B cell (primary cell): ENCODE measurements at regions not wholly inside any gene's neighbourhood (a gene's known extent, or its start where the extent isn't known, plus 50 kb on each side); places are given as distances from the start of the nearest gene placed in this dataset.

Experiments
- EZH2 ChIP-seq: IDR thresholded peaks from 2 replicates; pipeline ENCODE4 v1.6.1; 2012; ENCODE audit warnings: borderline replicate concordance, low read depth, mild to moderate bottlenecking, moderate library complexity, low read length; ENCODE audit not compliant: insufficient read depth, poor library complexity, severe bottlenecking
- TF ChIP-seq, protein P1 (sequence below): fragments of 200-600 bp; IDR thresholded peaks from one replicate; pipeline ENCODE4 v1.8.0; 2022; ENCODE audit warnings: antibody characterized with exemption, mild to moderate bottlenecking

DNA sequence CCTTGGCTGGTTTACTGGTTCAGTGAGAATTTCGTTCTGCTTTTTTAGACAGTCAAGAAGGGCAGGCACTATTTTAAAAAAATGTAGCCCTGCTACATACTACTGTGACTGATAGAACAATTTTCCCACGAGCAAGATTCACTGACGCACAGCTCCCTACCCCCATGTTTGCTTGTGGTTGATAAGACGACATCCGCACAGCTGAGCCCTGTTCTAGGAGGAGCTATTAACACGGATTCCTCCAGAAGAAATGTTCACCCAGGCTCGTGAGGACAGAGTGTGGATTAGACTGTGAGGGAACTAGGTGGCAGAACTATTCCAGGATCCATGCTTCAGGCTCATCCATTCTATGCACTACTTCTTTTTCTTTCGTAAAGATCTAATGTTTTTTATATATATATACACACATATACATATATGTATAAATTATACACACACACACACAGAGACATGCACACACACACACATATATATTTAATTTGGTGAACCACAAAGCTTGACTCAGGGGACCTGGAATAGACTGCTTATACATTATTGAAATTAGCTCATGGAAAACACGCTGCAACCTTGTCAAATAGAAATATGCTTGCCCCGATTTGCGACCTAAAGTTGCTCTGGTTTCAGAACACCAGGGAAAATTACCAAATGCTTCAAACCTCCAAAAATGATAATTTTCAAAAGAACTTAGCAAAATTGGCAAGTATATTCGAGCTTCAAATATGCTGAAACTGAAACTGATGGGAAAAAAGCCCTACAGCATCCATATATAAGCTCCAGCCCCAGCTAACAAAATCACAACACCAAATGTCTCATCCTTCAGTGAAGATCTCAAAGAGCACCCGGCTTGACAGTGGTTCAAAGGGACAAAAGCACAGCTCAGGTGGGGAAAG lies 370.4 kb downstream of the SOCS6 start:
- TF ChIP-seq, protein P1, sequence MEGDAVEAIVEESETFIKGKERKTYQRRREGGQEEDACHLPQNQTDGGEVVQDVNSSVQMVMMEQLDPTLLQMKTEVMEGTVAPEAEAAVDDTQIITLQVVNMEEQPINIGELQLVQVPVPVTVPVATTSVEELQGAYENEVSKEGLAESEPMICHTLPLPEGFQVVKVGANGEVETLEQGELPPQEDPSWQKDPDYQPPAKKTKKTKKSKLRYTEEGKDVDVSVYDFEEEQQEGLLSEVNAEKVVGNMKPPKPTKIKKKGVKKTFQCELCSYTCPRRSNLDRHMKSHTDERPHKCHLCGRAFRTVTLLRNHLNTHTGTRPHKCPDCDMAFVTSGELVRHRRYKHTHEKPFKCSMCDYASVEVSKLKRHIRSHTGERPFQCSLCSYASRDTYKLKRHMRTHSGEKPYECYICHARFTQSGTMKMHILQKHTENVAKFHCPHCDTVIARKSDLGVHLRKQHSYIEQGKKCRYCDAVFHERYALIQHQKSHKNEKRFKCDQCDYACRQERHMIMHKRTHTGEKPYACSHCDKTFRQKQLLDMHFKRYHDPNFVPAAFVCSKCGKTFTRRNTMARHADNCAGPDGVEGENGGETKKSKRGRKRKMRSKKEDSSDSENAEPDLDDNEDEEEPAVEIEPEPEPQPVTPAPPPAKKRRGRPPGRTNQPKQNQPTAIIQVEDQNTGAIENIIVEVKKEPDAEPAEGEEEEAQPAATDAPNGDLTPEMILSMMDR, result no peak
- TF ChIP-seq EZH2, result no peak
